IPS-18c (cell line): ENCODE measurements at regions not wholly inside any gene's neighbourhood (a gene's known extent, or its start where the extent isn't known, plus 50 kb on each side); places are given as distances from the start of the nearest gene placed in this dataset.
"Not testable (repeated sequence)": the region's sequence is repeated elsewhere in the genome, so short reads cannot be mapped to it uniquely, and the experiment has no call there.

ENCODE experiments used
- H3K4me3 ChIP-seq: 2 replicates; pipeline ENCODE4 v1.7.0; 2013; ENCODE audit warnings: low read depth, mild to moderate bottlenecking, low read length, moderate library complexity; ENCODE audit not compliant: insufficient read depth
- H3K9me3 ChIP-seq: one replicate; pipeline ENCODE4 v1.6.1; 2013; ENCODE audit warnings: mild to moderate bottlenecking, low read length, moderate library complexity; ENCODE audit not compliant: control insufficient read depth, insufficient read depth

- no peaks in the 10 kb centered on the region for H3K9me3 ChIP-seq
- no peak overlapping the region for H3K4me3 ChIP-seq
Observed at GRCh38 chr13:104683789-104684188, 1617.6 kb upstream of the SLC10A2 start.

DNA sequence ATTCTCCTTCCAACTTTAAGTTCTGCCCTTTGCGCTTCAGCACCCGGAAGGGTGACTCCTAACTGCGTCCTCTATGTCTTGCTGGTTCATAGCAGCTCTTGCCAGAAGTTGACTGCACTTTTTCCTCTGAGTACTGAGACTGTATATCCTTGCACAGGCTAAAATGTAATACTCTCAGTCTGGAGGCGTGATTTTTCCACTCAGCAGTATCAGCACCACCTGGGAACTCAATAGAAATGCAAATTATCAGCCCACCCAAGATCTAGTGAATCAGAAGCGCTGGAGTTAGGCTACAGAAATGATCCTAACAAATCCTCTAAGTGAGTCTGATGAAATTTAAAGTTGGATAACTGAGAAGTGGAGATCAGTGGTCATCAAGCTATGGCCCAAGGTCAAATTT is 1611.9 kb upstream of the SLC10A2 start:
- Histone ChIP-seq H3K4me3 (no peak overlapping the region), H3K9me3 (no peaks in the 10 kb centered on the region)

- Histone ChIP-seq H3K4me3 (no peak overlapping the region), H3K9me3 (no peaks in the 10 kb centered on the region)
Observed at GRCh38 chr13:104671901-104672300, 1605.7 kb upstream of the SLC10A2 start.

DNA sequence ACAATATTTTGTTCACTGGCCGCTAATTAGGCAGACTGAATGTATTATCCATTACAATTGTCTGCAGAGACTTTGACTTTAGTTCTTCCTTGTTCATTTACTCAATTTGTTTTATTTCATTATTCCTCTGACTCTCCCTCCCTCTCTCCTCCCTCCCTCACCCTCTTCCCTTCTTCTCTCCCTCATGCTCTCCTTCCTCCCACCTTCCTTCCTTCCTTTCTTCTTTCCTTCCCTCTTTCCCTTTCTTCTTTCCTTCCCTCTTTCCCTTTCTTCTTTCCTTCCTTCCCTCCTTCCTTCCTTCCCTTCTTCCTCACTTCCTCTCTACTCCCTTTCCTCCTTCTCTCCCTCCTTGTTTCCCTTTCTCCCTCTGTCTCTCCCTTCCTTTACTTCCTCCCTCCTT is 1591.0 kb upstream of the SLC10A2 start:
- Histone ChIP-seq H3K9me3 (no peaks in the 10 kb centered on the region), H3K4me3 (no peak overlapping the region)

DNA sequence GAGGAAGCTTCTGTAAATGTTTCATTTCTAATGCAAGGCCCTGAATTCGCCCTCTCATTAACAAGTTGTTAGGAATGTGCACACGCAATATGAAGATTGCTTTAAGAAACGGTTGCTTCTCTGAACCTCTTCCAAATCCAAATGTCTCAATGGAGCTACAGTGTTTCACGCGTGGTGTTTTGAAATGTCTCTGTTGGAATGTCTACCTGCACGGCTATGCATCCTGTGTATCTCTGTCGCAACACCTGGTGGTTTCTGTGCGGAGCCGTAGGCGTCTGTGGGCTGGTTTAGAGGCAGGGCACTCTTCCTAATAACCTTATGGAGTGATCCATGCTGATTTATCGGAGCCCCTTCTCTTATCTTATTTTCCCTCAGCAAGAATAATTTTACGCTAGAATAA is 1584.2 kb upstream of the SLC10A2 start:
- no peaks in the 10 kb centered on the region for H3K9me3 ChIP-seq
- no peak overlapping the region for H3K4me3 ChIP-seq

DNA sequence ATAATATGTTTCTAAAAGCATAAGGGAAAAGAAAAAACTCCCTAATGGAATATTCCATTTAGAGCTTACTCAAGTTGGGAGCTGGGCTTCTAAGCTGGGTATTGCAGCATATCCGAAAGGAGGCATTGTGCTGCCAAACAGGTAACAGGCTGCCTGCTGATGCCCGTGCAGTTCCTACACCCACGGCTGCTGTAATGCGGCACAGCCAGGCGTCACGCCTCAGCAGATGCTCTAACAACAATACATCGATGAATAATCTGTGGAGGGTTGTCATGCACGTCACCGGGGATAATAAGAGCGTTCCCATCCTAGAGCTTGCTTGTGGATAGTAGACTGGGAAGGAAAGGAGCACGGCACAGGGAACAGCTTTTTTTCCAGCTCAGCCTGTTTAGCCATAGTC is 1582.1 kb upstream of the SLC10A2 start:
- Histone ChIP-seq H3K4me3 (no peak overlapping the region), H3K9me3 (no peaks in the 10 kb centered on the region)

DNA sequence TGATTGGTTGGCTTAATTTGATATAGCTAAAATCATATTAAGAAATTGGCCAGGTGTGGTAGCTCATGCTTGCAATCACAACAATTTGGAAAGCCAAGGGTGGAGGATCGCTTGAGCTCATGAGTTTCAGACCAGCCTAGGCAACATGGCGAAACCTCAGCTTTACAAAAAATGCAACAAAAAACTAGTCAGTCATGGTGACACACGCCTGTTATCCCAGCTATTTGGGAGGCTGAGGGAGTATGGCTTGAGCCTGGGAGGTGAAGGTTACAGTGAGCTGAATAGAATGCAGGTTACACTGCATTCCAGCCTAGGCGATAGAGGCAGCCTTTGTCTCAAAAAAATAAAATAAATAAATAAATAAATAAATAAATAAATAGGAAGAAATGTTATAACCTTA is 1579.6 kb upstream of the SLC10A2 start:
- H3K4me3 ChIP-seq: no peak overlapping the region
- H3K9me3 ChIP-seq: no peaks in the 10 kb centered on the region

- Histone ChIP-seq H3K4me3 (no peak overlapping the region), H3K9me3 (no peaks in the 10 kb centered on the region)
Observed at GRCh38 chr13:104641309-104641708, 1575.1 kb upstream of the SLC10A2 start.

GRCh38 chr13:104635879-104636278 is 1569.7 kb upstream of the SLC10A2 start:
- Histone ChIP-seq H3K4me3 (no peak overlapping the region), H3K9me3 (no peaks in the 10 kb centered on the region)

GRCh38 chr13:104634016-104634415 is 1567.8 kb upstream of the SLC10A2 start:
- Histone ChIP-seq H3K4me3 (no peak overlapping the region), H3K9me3 (no peaks in the 10 kb centered on the region)

- Histone ChIP-seq H3K4me3 (no peak overlapping the region), H3K9me3 (no peaks in the 10 kb centered on the region)
Observed at GRCh38 chr13:104632736-104633135, 1566.5 kb upstream of the SLC10A2 start.

- no peak overlapping the region for H3K4me3 ChIP-seq
Observed at GRCh38 chr13:104625201-104625600, 1559.0 kb upstream of the SLC10A2 start.

DNA sequence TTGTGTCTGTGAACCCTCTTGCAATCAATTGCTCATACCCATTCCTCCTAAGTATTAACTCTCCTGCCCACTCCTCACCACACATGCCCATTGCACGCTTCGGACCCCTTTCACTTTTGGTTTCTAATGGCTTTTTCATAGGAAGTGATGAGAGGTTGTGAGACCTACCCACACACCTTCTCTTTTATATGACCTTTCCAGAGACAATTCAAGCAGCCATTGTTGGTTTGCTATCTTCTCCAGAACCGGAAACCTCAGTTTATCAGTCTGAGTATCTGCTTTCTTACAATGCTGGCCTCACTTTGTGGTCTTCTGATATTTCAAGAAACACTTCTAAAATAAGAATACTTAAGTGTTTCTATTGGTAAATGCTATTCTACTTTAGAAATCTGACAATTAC is 1550.8 kb upstream of the SLC10A2 start:
- Histone ChIP-seq H3K9me3 (peaks cover 3% of the 10 kb centered on the region), H3K4me3 (no peak overlapping the region)

More at GRCh38 chr13:104625201-104625600, 1559.0 kb upstream of the SLC10A2 start:
- H3K9me3 ChIP-seq: no peaks in the 10 kb centered on the region

GRCh38 chr13:104614361-104615145 is 1548.3 kb upstream of the SLC10A2 start:
- H3K9me3 ChIP-seq: peaks cover 3% of the 10 kb centered on the region
- no peak overlapping the region for H3K4me3 ChIP-seq

DNA sequence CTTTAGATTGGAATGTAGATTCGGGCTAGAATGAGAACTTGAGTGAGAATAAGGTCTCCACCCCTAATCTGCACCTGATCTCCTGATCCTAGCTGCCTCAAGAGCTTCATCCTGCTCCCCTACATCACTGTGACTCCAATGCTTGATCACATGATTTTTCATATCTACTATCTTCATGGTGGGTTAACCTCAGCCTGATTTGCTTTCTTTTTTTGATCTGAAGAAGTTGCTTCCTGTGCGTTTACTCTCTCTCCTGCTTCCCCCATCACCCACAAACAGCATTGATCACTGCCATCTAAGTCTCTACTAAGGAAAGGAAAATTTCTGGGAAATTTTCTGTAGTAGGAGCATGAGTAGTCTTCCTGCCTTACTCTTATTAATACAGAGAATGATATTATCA is 1542.1 kb upstream of the SLC10A2 start:
- no peak overlapping the region for H3K4me3 ChIP-seq
- H3K9me3 ChIP-seq: no peaks in the 10 kb centered on the region

GRCh38 chr13:104605435-104605834 is 1539.2 kb upstream of the SLC10A2 start:
- not testable (repeated sequence) for H3K4me3 ChIP-seq

GRCh38 chr13:104597546-104598180 is 1531.4 kb upstream of the SLC10A2 start:
- Histone ChIP-seq H3K9me3 (no peaks in the 10 kb centered on the region), H3K4me3 (no peak overlapping the region)

More at GRCh38 chr13:104605435-104605834, 1539.2 kb upstream of the SLC10A2 start:
- H3K9me3 ChIP-seq: not testable (repeated sequence)

DNA sequence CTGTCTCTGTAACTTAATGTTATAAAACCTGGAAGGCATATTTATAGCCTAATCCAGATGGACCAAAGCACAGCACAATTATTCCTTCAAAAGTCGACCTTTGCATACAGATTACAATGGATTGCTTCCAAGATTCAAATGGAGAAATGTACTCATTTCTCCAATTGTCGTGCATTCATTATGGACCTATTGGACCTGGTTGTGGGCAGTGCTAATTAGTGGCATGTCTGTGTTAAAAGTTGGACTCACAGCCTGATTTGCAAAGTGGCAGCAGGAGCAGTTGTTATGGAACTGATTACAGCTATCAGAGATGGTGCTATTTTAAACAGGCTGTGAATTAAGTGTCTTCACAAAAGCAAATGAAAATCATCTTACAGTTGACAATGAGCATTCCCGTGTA is 1529.3 kb upstream of the SLC10A2 start:
- H3K4me3 ChIP-seq: no peak overlapping the region
- H3K9me3 ChIP-seq: no peaks in the 10 kb centered on the region
